ENCODE measurements at regions not wholly inside any gene's neighbourhood (a gene's known extent, or its start where the extent isn't known, plus 50 kb on each side); places are given as distances from the start of the nearest gene placed in this dataset.
"Not testable (repeated sequence)": the region's sequence is repeated elsewhere in the genome, so short reads cannot be mapped to it uniquely, and the experiment has no call there.

GRCh38 chr3:106073806-106074205, 205.0 kb upstream of the CBLB start:
- not testable (repeated sequence) for TF ChIP-seq POLR2A, POLR2AphosphoS5 (IDR thresholded peaks at IDR 0.05; ENCODE audit: low read depth, low read length)

Data from GM12892 (cell line).